ENCODE measurements at regions not wholly inside any gene's neighbourhood (a gene's known extent, or its start where the extent isn't known, plus 50 kb on each side); places are given as distances from the start of the nearest gene placed in this dataset.

GRCh38 chr11:95295382-95296149 is 64.6 kb upstream of the SESN3 start:
- Histone ChIP-seq H3K36me3 (no peaks in the 10 kb centered on the region), H3K4me3 (no peak overlapping the region), H3K27me3 (no peaks in the 10 kb centered on the region), H3K27ac (no peak overlapping the region), H3K9me3 (ENCODE audit: low read depth) (no peaks in the 10 kb centered on the region), H3K4me1 (ENCODE audit: low read depth) (peaks cover 23% of the 10 kb centered on the region)
- DNase-seq (ENCODE audit: low read depth in 1 of 2, low spot score in 1 of 2), result no peak
- no peak for TF ChIP-seq CTCF (IDR thresholded peaks at IDR 0.05; ENCODE audit: low read depth, low read length)

GRCh38 chr11:95294701-95295100 is 63.7 kb upstream of the SESN3 start:
- DNase-seq (ENCODE audit: low read depth in 1 of 2, low spot score in 1 of 2), result no peak
- Histone ChIP-seq H3K27ac (no peak overlapping the region), H3K4me3 (no peak overlapping the region), H3K36me3 (no peaks in the 10 kb centered on the region), H3K9me3 (ENCODE audit: low read depth) (no peaks in the 10 kb centered on the region), H3K4me1 (ENCODE audit: low read depth) (peaks cover 23% of the 10 kb centered on the region), H3K27me3 (no peaks in the 10 kb centered on the region)
- TF ChIP-seq CTCF (IDR thresholded peaks at IDR 0.05; ENCODE audit: low read depth, low read length), result no peak

GRCh38 chr11:95293116-95293515 is 62.1 kb upstream of the SESN3 start:
- Histone ChIP-seq H3K4me1 (ENCODE audit: low read depth) (peaks cover 15% of the 10 kb centered on the region), H3K27ac (no peak overlapping the region), H3K36me3 (no peaks in the 10 kb centered on the region), H3K4me3 (no peak overlapping the region), H3K9me3 (ENCODE audit: low read depth) (no peaks in the 10 kb centered on the region), H3K27me3 (no peaks in the 10 kb centered on the region)
- TF ChIP-seq CTCF (IDR thresholded peaks at IDR 0.05; ENCODE audit: low read depth, low read length), result no peak
- DNase-seq (ENCODE audit: low read depth in 1 of 2, low spot score in 1 of 2), result no peak

- H3K4me3 ChIP-seq, result no peak overlapping the region
- no peak for TF ChIP-seq CTCF (IDR thresholded peaks at IDR 0.05; ENCODE audit: low read depth, low read length)
- no peaks in the 10 kb centered on the region for H3K27me3 ChIP-seq
- H3K27ac ChIP-seq, result no peak overlapping the region
- DNase-seq (ENCODE audit: low read depth in 1 of 2, low spot score in 1 of 2), result no peak
- H3K4me1 ChIP-seq (ENCODE audit: low read depth), result peaks cover 9% of the 10 kb centered on the region
- no peaks in the 10 kb centered on the region for H3K36me3 ChIP-seq
- no peaks in the 10 kb centered on the region for H3K9me3 ChIP-seq (ENCODE audit: low read depth)
These were observed 60.9 kb upstream of the SESN3 start for GRCh38 chr11:95291946-95292345.

- Histone ChIP-seq H3K27me3 (no peaks in the 10 kb centered on the region), H3K4me1 (ENCODE audit: low read depth) (no peaks in the 10 kb centered on the region), H3K36me3 (no peaks in the 10 kb centered on the region), H3K27ac (no peak overlapping the region), H3K9me3 (ENCODE audit: low read depth) (no peaks in the 10 kb centered on the region), H3K4me3 (no peak overlapping the region)
- DNase-seq (ENCODE audit: low read depth in 1 of 2, low spot score in 1 of 2), result no peak
- TF ChIP-seq CTCF (IDR thresholded peaks at IDR 0.05; ENCODE audit: low read depth, low read length), result no peak
These were observed 58.5 kb upstream of the SESN3 start for GRCh38 chr11:95289378-95290101.
